ENCODE measurements at regions not wholly inside any gene's neighbourhood (a gene's known extent, or its start where the extent isn't known, plus 50 kb on each side); places are given as distances from the start of the nearest gene placed in this dataset.

DNA sequence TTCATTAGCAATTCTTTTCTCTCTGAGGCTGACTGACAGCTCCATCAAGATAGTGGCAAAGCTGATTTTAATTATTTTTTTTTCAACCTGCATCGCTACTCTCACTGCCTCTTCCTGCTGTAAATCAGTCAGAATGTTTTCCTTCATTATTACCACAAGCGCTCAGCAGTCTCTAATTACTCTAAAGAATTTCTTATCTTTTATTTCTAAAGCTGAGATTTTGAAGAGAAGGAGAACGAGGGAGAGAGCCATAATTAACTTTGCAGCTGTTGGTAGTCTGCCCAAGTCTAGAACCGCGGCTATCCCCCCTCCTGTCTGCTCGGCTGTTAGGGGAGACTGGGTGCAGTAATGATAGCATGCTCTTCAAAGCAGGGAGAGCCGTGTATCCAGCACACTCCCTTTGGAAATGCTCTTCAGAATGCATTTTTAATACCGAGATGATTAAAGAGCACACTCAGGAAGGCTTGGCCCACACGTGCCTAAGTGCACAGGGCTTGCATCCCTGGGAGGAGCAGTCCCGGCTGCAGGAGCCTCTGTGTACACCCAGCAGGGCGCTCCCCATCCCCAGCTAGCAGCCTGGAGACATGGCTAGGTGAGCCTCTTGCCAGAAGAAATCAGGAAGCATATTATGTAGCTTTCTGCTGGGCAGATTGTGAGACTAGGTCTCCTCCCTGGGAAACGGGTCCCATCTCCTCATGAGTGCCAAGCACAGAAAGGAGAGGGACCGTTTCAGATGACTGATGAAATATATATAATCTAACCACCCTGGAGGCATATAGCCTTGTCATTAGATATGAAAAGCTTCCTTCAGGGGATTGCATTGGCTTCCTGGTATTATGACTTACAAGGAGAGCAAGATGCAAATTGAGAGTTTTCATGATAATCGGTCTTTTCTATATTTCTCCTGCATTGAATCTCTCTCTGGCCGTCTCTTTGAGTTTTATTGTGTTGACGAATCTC, 555.2 kb downstream of the CMPK2 start:
- Histone ChIP-seq H3K4me1 (peaks cover 0 to 19% (median 7%) of the 10 kb centered on the region in 6 donors), H3K27ac (no peak overlapping the region), H3K27me3 (replicated peaks in 1 of 7) (no peaks in the 10 kb centered on the region), H3K36me3 (no peaks in the 10 kb centered on the region), H3K9me3 (peaks cover 0 to 8% (median 0%) of the 10 kb centered on the region in 8 donors), H3K4me3 (no peak overlapping the region)
- intact Hi-C loops (cut with DNase I; ENCODE audit: low total_unique reads), result no loop called here
- TF ChIP-seq POLR2AphosphoS5 (IDR thresholded peaks at IDR 0.05), result no peak
- no peak for TF ChIP-seq POLR2A (IDR thresholded peaks at IDR 0.05)
- TF ChIP-seq, protein P1, sequence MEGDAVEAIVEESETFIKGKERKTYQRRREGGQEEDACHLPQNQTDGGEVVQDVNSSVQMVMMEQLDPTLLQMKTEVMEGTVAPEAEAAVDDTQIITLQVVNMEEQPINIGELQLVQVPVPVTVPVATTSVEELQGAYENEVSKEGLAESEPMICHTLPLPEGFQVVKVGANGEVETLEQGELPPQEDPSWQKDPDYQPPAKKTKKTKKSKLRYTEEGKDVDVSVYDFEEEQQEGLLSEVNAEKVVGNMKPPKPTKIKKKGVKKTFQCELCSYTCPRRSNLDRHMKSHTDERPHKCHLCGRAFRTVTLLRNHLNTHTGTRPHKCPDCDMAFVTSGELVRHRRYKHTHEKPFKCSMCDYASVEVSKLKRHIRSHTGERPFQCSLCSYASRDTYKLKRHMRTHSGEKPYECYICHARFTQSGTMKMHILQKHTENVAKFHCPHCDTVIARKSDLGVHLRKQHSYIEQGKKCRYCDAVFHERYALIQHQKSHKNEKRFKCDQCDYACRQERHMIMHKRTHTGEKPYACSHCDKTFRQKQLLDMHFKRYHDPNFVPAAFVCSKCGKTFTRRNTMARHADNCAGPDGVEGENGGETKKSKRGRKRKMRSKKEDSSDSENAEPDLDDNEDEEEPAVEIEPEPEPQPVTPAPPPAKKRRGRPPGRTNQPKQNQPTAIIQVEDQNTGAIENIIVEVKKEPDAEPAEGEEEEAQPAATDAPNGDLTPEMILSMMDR (IDR thresholded peaks at IDR 0.05 in 8 of 11, conservative IDR thresholded peaks at IDR 0.05 in 3 of 11), result no peak
- WGBS, 5 donors, result 38 to 49% (median 43%) methylated on average over 15 to 16 of the region's 16 CpGs
- DNase-seq, result no peak

DNA sequence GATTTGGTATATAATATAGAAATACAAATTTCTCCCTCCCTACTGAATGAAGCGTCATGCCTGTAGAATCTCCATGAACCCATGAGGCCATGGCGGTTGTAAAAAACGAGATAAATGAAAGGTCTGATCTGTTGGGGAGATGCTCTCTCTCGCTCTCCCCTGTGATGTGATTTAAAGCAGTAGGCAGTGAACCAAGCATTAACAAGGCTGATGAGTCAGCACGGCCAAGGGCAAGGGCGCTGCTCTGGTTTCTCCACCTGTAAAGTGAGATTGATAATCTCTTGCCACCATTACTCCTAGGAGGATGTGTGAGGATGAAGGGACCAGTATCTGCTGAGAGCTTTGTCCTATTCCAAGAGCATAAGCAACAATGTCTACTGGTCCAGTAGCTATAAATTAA, 553.3 kb downstream of the CMPK2 start:
- Histone ChIP-seq H3K9me3 (peaks cover 0 to 8% (median 0%) of the 10 kb centered on the region in 8 donors), H3K4me3 (no peak overlapping the region), H3K36me3 (no peaks in the 10 kb centered on the region), H3K27me3 (replicated peaks in 1 of 7) (no peaks in the 10 kb centered on the region), H3K27ac (no peak overlapping the region), H3K4me1 (peaks cover 0 to 19% (median 7%) of the 10 kb centered on the region in 6 donors)
- DNase-seq, result no peak
- WGBS, 5 donors, result 78 to 91% (median 86%) methylated on average over 6 of the region's 6 CpGs
- intact Hi-C loops (cut with DNase I; ENCODE audit: low total_unique reads), result no loop called here
- no peak for TF ChIP-seq POLR2AphosphoS5 (IDR thresholded peaks at IDR 0.05)
- no peak for TF ChIP-seq POLR2A (IDR thresholded peaks at IDR 0.05)
- TF ChIP-seq, protein P1 (IDR thresholded peaks at IDR 0.05 in 8 of 11, conservative IDR thresholded peaks at IDR 0.05 in 3 of 11), result no peak

DNA sequence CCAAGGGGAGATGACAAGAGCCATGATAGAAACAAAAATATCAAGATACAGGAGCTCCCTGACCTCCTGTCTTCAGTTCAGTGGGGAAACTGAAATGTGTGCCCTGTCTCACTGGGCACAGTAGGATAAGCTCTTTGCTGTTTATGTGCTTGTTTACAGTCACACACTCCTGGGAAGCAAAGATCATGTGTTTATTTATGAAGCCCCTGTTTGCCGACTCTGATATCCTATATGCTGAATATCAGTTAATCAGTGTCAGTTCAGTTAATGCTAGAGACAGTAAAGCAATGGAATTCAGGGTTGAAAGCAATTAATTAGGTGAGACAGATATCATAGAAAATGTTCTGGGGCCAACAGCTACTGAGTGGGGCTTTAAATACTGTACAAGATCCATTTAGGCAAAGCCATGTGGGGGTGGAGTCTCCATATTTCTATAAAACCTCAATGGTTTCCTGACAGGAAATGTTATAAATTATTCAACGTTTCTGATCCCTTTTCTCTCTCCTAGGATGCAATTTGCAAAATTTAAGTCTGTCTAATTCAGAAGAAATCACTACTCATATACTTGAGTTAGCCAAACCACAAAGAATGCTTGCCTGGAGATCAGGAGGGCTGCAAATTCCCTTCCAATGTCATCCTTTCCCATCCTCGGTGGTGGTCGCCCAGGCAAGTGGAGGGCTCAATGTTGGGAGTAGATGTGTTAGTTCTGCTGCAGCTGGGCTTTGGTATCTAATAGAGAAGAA, 551.3 kb downstream of the CMPK2 start:
- TF ChIP-seq POLR2A (IDR thresholded peaks at IDR 0.05), result no peak
- TF ChIP-seq, protein P1 (IDR thresholded peaks at IDR 0.05 in 8 of 11, conservative IDR thresholded peaks at IDR 0.05 in 3 of 11), result no peak
- no peak for TF ChIP-seq POLR2AphosphoS5 (IDR thresholded peaks at IDR 0.05)
- Histone ChIP-seq H3K27me3 (replicated peaks in 1 of 7) (no peaks in the 10 kb centered on the region), H3K27ac (no peak overlapping the region), H3K4me1 (peaks cover 0 to 15% (median 4%) of the 10 kb centered on the region in 6 donors), H3K36me3 (no peaks in the 10 kb centered on the region), H3K4me3 (no peak overlapping the region), H3K9me3 (peaks cover 0 to 8% (median 0%) of the 10 kb centered on the region in 8 donors)
- DNase-seq, result no peak
- whole genome bisulfite sequencing, 5 donors, result 32 to 48% (median 47%) methylated on average over 4 of the region's 4 CpGs
- intact Hi-C loops (cut with DNase I; ENCODE audit: low total_unique reads), result no loop called here

DNA sequence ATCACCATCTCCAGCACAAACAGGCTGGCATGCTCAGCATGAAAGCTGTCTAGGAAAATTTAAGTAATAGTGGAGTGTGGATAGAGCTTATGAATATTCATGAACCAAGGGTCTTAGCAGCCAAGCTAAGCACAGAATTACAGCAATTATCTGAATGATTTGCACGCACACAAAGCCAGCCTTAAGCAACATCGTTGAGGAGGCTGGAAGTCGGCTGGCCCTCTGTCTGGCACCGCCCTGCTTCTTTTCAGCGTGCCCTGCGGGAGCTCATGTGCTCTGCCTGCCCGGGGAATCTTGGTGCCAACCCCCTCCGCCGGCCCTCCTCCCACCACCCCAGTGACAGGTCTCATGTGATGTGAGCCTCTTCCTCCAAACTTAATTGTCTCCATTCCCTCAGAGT, 540.1 kb downstream of the CMPK2 start:
- Histone ChIP-seq H3K27ac (no peak overlapping the region), H3K4me3 (no peak overlapping the region), H3K36me3 (no peaks in the 10 kb centered on the region), H3K27me3 (replicated peaks in 1 of 7) (no peaks in the 10 kb centered on the region), H3K4me1 (no peaks in the 10 kb centered on the region), H3K9me3 (peaks cover 0 to 45% (median 29%) of the 10 kb centered on the region in 8 donors)
- no peak for DNase-seq
- 78 to 89% (median 82%) methylated on average over 9 of the region's 9 CpGs for WGBS, 5 donors
- intact Hi-C loops (cut with DNase I; ENCODE audit: low total_unique reads), result no loop called here
- TF ChIP-seq POLR2A (IDR thresholded peaks at IDR 0.05) (no peak), POLR2AphosphoS5 (IDR thresholded peaks at IDR 0.05) (no peak)
- TF ChIP-seq, protein P1 (IDR thresholded peaks at IDR 0.05 in 8 of 11, conservative IDR thresholded peaks at IDR 0.05 in 3 of 11), result no peak

Data from spleen (tissue), 11 donors.